CD4-positive, CD25-positive, alpha-beta regulatory T cell (primary cell): ENCODE measurements at regions not wholly inside any gene's neighbourhood (a gene's known extent, or its start where the extent isn't known, plus 50 kb on each side); places are given as distances from the start of the nearest gene placed in this dataset.
A peak's percentile ranks its signal among the peaks of the same experiment; 100 is the strongest.

Experiments used
- ATAC-seq, 2 donors: fragments of 150-1000 bp; cut with Tn5 transposase; one replicate each; pipeline ENCODE4 v1.10.0; 2021; ENCODE audit warnings: low read depth in 2 of 2, moderate number of reproducible peaks in 2 of 2, moderate library complexity in 1 of 2
- DNase-seq, 3 donors: peaks; one replicate each; pipeline versions ENCODE4 v3.0.0 to v3.0.0-alpha.2; 2012 to 2022; ENCODE audit warnings: mixed read lengths in 1 of 3
- H3K27ac ChIP-seq: one replicate; pipeline ENCODE4 v1.7.0; 2013; ENCODE audit warnings: mild to moderate bottlenecking, low read length; ENCODE audit not compliant: insufficient read depth, poor library complexity, severe bottlenecking
- H3K27me3 ChIP-seq: one replicate; pipeline ENCODE4 v1.7.0; 2013; ENCODE audit warnings: low read length; ENCODE audit not compliant: control insufficient read depth, insufficient read depth
- H3K36me3 ChIP-seq: one replicate; pipeline ENCODE4 v1.7.0; 2013; ENCODE audit warnings: mild to moderate bottlenecking, low read length, moderate library complexity; ENCODE audit not compliant: control insufficient read depth, insufficient read depth
- H3K4me1 ChIP-seq: 2 replicates; pipeline ENCODE4 v1.7.0; 2013; ENCODE audit warnings: mild to moderate bottlenecking, low read length; ENCODE audit not compliant: insufficient read depth, control insufficient read depth, poor library complexity, severe bottlenecking
- H3K4me3 ChIP-seq: one replicate; pipeline ENCODE4 v1.7.0; 2013; ENCODE audit warnings: low read depth, mild to moderate bottlenecking, low read length, moderate library complexity
- H3K9me3 ChIP-seq, 2 experiments: 1 replicate in 1 of 2; 2 replicates in 1 of 2; pipeline ENCODE4 v1.7.0; 2013; ENCODE audit warnings: low read length in 2 of 2, mild to moderate bottlenecking in 1 of 2, moderate library complexity in 1 of 2; ENCODE audit not compliant: control insufficient read depth in 2 of 2
- H3K27ac Mint-ChIP-seq, 3 donors: one replicate each; pipeline ENCODE4 v1.8.0; 2020 to 2022; ENCODE audit warnings: mild to moderate bottlenecking in 3 of 3, mixed read lengths in 3 of 3, moderate library complexity in 2 of 3
- H3K27me3 Mint-ChIP-seq: one replicate; pipeline ENCODE4 v1.8.0; 2022; ENCODE audit warnings: mild to moderate bottlenecking, mixed read lengths
- H3K36me3 Mint-ChIP-seq: one replicate; pipeline ENCODE4 v1.8.0; 2020; ENCODE audit warnings: mixed read lengths
- H3K4me1 Mint-ChIP-seq, 4 donors: one replicate each; pipeline ENCODE4 v1.8.0; 2020 to 2022; ENCODE audit warnings: mixed read lengths in 4 of 4, mild to moderate bottlenecking in 1 of 4
- H3K4me3 Mint-ChIP-seq, 4 donors: one replicate each; pipeline ENCODE4 v1.8.0; 2020 to 2022; ENCODE audit warnings: mild to moderate bottlenecking in 4 of 4, mixed read lengths in 4 of 4, moderate library complexity in 3 of 4
- H3K9me3 Mint-ChIP-seq, 7 donors: one replicate each; pipeline ENCODE4 v1.8.0; 2020 to 2022; ENCODE audit warnings: mixed read lengths in 7 of 7, mild to moderate bottlenecking in 3 of 7, moderate library complexity in 2 of 7

DNA sequence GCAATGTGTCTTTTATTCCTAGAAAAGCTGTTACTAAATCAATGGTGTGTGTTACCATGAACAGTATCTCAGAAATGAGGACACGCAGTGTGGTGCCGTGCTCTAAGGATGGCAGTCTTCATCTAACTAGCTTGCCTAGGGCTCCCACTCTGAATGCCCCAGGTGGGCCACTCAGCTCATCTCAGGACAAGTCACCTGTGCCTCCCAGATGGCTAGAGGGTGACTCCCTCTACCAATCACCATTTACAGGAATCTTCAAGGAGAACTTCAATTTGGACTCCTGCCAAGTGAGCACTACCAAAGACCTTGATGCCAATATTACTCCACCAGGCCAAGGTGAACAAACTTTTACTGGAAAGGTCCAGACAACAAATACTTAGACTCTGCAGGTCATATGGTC lies 202.8 kb upstream of the FOXQ1 start:
- Mint-ChIP-seq H3K27ac (no peak overlapping the region), H3K4me1 (no peaks in the 10 kb centered on the region), H3K27me3 (peaks cover 15% of the 10 kb centered on the region)

DNA sequence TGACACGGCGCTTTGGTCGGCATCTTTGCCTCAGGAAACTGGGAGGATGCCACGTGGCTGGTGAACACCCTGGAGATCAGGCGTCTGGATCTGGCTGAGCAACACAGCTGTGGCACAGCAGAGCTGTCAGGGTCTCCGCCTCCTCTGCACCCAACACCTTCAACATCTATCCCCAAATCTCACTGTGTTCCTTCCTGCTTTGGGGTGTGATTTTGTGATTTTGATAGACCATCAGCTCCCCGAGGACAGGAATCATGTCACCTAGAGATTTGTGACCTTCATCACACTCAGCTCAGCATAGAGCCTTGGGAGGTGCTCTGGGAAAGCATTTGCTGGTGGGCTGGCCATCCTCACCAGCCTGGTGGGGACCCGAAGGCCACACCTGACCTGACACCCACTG lies 203.7 kb upstream of the FOXQ1 start:
- Mint-ChIP-seq H3K4me3 (no peak overlapping the region), H3K9me3 (peaks cover 0 to 5% (median 0%) of the 10 kb centered on the region in 7 donors), H3K27ac (no peak overlapping the region), H3K36me3 (no peaks in the 10 kb centered on the region), H3K4me1 (no peaks in the 10 kb centered on the region), H3K27me3 (peaks cover 15% of the 10 kb centered on the region)
- Histone ChIP-seq H3K27ac (no peak overlapping the region), H3K27me3 (no peaks in the 10 kb centered on the region), H3K4me3 (no peak overlapping the region), H3K36me3 (no peaks in the 10 kb centered on the region), H3K9me3 (no peaks in the 10 kb centered on the region), H3K4me1 (no peaks in the 10 kb centered on the region)
- ATAC-seq (no peak), DNase-seq (no peak)

More for the DNA sequence above, 202.8 kb upstream of the FOXQ1 start:
- no peaks in the 10 kb centered on the region for H3K4me1 ChIP-seq
- no peak overlapping the region for H3K27ac ChIP-seq
- no peaks in the 10 kb centered on the region for H3K9me3 ChIP-seq
- H3K4me3 ChIP-seq, result no peak overlapping the region
- ATAC-seq, result no peak
- Mint-ChIP-seq H3K9me3 (peaks cover 0 to 3% (median 0%) of the 10 kb centered on the region in 7 donors), H3K4me3 (no peak overlapping the region), H3K36me3 (no peaks in the 10 kb centered on the region)
- H3K36me3 ChIP-seq, result no peaks in the 10 kb centered on the region
- H3K27me3 ChIP-seq, result no peaks in the 10 kb centered on the region
- DNase-seq, result no peak

DNA sequence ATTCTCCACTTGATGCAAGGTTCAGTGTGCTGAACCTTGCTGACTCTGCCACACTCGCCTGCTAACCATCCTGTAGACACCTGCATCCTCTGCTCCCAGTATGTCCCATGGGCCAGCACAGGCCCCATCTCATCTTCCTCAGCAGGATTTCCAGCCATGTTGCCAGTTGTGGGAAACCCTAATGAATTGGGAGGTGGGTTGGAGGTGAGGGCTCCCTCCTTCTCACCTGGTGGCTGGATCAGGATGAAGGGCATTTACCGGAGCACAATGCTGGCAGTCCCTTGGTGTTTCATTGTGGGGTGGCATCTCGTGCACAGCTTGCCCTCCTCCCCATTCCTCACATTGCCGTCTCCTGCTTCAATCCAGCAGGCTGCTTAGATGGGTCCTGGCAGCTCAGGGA lies 204.3 kb upstream of the FOXQ1 start:
- Histone ChIP-seq H3K27ac (no peak overlapping the region), H3K9me3 (no peaks in the 10 kb centered on the region), H3K36me3 (no peaks in the 10 kb centered on the region), H3K4me3 (no peak overlapping the region), H3K4me1 (no peaks in the 10 kb centered on the region), H3K27me3 (no peaks in the 10 kb centered on the region)
- H3K27ac Mint-ChIP-seq, result peak overlapping the region in 1 of 3 donors; percentile 92
- H3K4me3 Mint-ChIP-seq, result no peak overlapping the region
- no peak for ATAC-seq
- no peak for DNase-seq
- H3K9me3 Mint-ChIP-seq, result peaks cover 0 to 5% (median 0%) of the 10 kb centered on the region in 7 donors
- peaks cover 10% of the 10 kb centered on the region for H3K27me3 Mint-ChIP-seq
- no peaks in the 10 kb centered on the region for H3K36me3 Mint-ChIP-seq
- H3K4me1 Mint-ChIP-seq, result no peaks in the 10 kb centered on the region

DNA sequence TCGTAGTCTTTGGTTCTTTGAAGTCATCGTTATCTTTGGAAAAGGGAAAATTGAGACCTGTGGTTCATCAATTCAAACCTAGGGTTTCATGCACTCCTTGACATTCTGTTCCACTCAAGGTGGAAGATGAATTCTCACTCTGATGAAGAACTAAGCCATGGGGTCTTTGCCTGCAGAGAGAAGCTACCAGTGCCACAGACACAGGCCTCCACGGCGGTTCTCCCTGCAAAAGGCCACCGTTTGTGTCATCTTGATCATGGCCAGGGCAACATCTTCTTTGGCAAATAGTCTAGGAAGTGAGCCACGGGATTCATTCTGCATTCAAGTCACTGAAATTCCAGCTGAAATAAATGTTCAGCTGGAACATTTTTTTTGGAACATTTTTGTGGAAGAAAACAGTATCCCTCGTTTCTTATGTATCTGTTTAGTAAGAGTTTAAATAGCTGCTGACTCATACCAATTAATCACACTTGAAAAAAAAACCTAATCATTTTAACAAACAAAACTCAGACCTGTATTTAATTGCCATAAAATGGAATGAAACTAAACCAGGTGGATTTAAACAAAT lies 206.0 kb upstream of the FOXQ1 start:
- Mint-ChIP-seq H3K4me3 (no peak overlapping the region), H3K9me3 (peaks cover 0 to 5% (median 0%) of the 10 kb centered on the region in 7 donors), H3K27me3 (peaks cover 9% of the 10 kb centered on the region), H3K36me3 (no peaks in the 10 kb centered on the region), H3K4me1 (no peaks in the 10 kb centered on the region), H3K27ac (no peak overlapping the region)
- no peaks in the 10 kb centered on the region for H3K4me1 ChIP-seq
- no peaks in the 10 kb centered on the region for H3K36me3 ChIP-seq
- ATAC-seq (no peak), DNase-seq (no peak)
- H3K27me3 ChIP-seq, result peaks cover 3% of the 10 kb centered on the region
- H3K27ac ChIP-seq, result no peak overlapping the region
- no peaks in the 10 kb centered on the region for H3K9me3 ChIP-seq
- H3K4me3 ChIP-seq, result no peak overlapping the region

DNA sequence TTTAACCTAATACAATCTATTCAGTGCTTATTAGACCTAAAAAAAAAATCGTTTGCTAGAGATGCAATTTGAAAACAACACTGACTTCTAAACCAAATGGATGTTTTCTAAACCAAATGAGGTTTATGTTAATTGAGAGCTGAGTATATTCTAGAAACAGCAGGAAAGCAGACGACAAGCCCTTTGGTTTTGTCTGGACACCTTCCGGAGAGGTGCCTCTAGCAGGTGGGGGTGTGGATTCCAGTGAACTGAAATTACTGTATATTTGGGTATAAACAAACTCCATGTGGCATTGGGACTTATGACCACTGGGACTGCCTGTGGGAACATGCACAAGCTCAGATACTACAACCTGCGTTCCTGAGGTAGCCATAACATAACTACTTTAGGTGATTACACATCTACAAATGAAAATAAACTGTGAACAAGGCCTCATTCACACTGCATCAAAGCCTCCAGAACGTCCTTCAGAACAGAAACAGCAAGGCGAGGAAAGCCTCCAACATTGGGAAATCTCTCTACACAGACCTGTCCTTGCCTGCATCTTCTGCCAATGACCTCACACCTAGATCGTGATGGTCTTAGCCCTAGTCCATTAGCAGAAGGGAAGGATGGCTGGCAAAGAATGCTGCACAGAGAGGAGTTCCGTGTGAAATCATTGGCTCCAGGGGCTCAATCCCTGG lies 206.8 kb upstream of the FOXQ1 start:
- no peak overlapping the region for H3K4me3 Mint-ChIP-seq
- no peaks in the 10 kb centered on the region for H3K36me3 Mint-ChIP-seq
- DNase-seq, result no peak
- H3K9me3 Mint-ChIP-seq, result peaks cover 0 to 5% (median 0%) of the 10 kb centered on the region in 7 donors
- peaks cover 9% of the 10 kb centered on the region for H3K27me3 Mint-ChIP-seq
- Histone ChIP-seq H3K4me1 (no peaks in the 10 kb centered on the region), H3K9me3 (no peaks in the 10 kb centered on the region), H3K27me3 (peaks cover 4% of the 10 kb centered on the region), H3K4me3 (no peak overlapping the region), H3K27ac (no peak overlapping the region), H3K36me3 (no peaks in the 10 kb centered on the region)
- H3K4me1 Mint-ChIP-seq, result no peaks in the 10 kb centered on the region
- H3K27ac Mint-ChIP-seq, result no peak overlapping the region
- no peak for ATAC-seq

DNA sequence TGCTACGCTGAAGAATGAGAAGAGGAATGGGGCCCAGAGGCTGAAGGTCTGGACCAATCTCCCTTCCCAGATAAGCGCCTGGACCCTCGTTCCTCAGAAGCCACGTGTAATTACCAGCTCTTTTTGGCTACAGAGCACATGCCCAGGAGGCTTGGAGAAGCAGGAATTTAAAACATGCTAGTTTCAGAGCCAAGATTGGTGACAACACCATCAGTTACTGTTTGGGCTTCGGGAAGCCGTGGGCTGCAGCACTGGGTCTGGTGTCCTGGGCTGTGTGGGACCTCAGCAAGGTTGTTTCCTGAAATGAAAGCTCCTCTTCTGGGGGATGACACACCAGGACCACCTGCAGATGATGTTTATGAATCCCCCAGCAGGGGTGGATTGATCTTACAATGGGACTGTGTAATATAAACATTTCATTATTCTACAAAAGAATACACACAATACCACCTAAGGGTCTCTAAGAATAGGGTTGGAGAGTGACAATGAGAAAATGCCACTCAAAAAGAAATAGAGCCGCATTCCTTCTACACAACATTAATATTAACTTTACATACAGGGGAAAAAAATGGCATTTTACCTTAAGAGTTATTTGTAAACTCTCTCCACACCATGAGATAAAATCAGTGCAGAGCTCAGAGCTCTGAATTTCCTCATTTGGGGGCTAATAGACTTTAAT lies 207.8 kb upstream of the FOXQ1 start:
- no peak overlapping the region for H3K4me3 ChIP-seq
- no peak for ATAC-seq
- Mint-ChIP-seq H3K4me3 (no peak overlapping the region), H3K4me1 (no peaks in the 10 kb centered on the region), H3K27me3 (peaks cover 9% of the 10 kb centered on the region), H3K36me3 (no peaks in the 10 kb centered on the region), H3K9me3 (peaks cover 0 to 5% (median 0%) of the 10 kb centered on the region in 7 donors), H3K27ac (no peak overlapping the region)
- no peaks in the 10 kb centered on the region for H3K36me3 ChIP-seq
- no peaks in the 10 kb centered on the region for H3K4me1 ChIP-seq
- H3K27ac ChIP-seq, result no peak overlapping the region
- no peaks in the 10 kb centered on the region for H3K9me3 ChIP-seq
- no peak for DNase-seq
- peaks cover 4% of the 10 kb centered on the region for H3K27me3 ChIP-seq

DNA sequence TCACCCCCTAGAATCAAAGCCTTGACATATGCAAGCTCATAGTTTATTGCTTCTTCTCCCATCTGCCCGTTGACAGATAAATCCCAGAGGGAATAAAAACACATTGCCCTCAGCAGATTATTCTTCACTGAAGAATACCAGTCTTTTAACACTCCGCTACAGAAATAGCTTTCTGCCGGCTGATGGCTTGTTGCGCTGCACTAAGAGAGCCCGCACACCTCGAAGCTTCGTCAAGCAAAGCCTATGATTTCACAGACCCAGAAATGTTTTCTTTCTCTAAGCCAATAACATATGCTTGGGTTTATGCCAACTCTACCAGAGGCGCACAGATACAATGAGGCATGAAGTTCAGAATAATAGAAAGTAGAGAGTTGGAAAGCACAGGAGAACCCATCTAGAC lies 208.9 kb upstream of the FOXQ1 start:
- Mint-ChIP-seq H3K9me3 (peaks cover 0 to 3% (median 0%) of the 10 kb centered on the region in 7 donors), H3K4me3 (no peak overlapping the region), H3K27ac (no peak overlapping the region), H3K36me3 (no peaks in the 10 kb centered on the region), H3K4me1 (no peaks in the 10 kb centered on the region), H3K27me3 (peaks cover 9% of the 10 kb centered on the region)
- ATAC-seq, result no peak
- Histone ChIP-seq H3K27ac (no peak overlapping the region), H3K36me3 (no peaks in the 10 kb centered on the region), H3K4me1 (no peaks in the 10 kb centered on the region), H3K4me3 (no peak overlapping the region), H3K9me3 (no peaks in the 10 kb centered on the region), H3K27me3 (peaks cover 4% of the 10 kb centered on the region)
- DNase-seq, result no peak
